K562 (cell line): ENCODE measurements at regions not wholly inside any gene's neighbourhood (a gene's known extent, or its start where the extent isn't known, plus 50 kb on each side); places are given as distances from the start of the nearest gene placed in this dataset.

Experiments
- BMI1 ChIP-seq: fragments of 150-350 bp; IDR thresholded peaks from 2 replicates; pipeline ENCODE4 v1.6.1; 2014; ENCODE audit warnings: low read length
- CHD2 ChIP-seq: IDR thresholded peaks from 2 replicates; pipeline ENCODE4 v1.6.1; 2011; ENCODE audit warnings: low read depth, low read length
- DDX20 ChIP-seq: fragments of 450-650 bp; IDR thresholded peaks from 2 replicates; pipeline ENCODE4 v1.6.1; 2016; ENCODE audit warnings: missing genetic modification characterization, low read depth, mild to moderate bottlenecking, missing compliant biosample characterization, moderate library complexity
- GATA2 ChIP-seq: sonication (generic); formaldehyde crosslinking; IDR thresholded peaks from 2 replicates; pipeline ENCODE4 v1.4.0; 2020; ENCODE audit warnings: mild to moderate bottlenecking, missing genetic modification reagents
- HDAC8 ChIP-seq: fragments of 450-650 bp; IDR thresholded peaks from 2 replicates; pipeline ENCODE4 v1.6.1; 2016; ENCODE audit warnings: mild to moderate bottlenecking, missing genetic modification characterization, moderate library complexity, missing compliant biosample characterization
- MECOM ChIP-seq: fragments of 250-450 bp; sonication (Bioruptor Pico); IDR thresholded peaks from 2 replicates; pipeline ENCODE4 v1.8.0; 2022; ENCODE audit warnings: inconsistent platforms
- POLR3A ChIP-seq: IDR thresholded peaks from 2 replicates; pipeline ENCODE4 v1.6.1; 2011; ENCODE audit warnings: borderline replicate concordance, mild to moderate bottlenecking, moderate library complexity; ENCODE audit not compliant: insufficient read length, insufficient read depth; ENCODE audit errors: extremely low read depth
- POLR3G ChIP-seq: IDR thresholded peaks from 2 replicates; pipeline ENCODE4 v1.6.1; 2011; ENCODE audit not compliant: insufficient read length, insufficient replicate concordance; ENCODE audit errors: extremely low read depth
- RBM22 ChIP-seq: fragments of 200-400 bp; formaldehyde crosslinking; IDR thresholded peaks from 2 replicates; pipeline ENCODE4 v1.6.1; 2018; ENCODE audit warnings: low read length, low read depth; ENCODE audit not compliant: poor library complexity, severe bottlenecking
- STAG1 ChIP-seq: sonication (generic); formaldehyde crosslinking; IDR thresholded peaks from 2 replicates; pipeline ENCODE4 v1.5.0; 2020; ENCODE audit warnings: missing genetic modification reagents, borderline replicate concordance
- ZC3H4 ChIP-seq: sonication (generic); formaldehyde crosslinking; IDR thresholded peaks from 2 replicates; pipeline ENCODE4 v1.9.0; 2021; ENCODE audit warnings: missing genetic modification reagents, borderline replicate concordance
- ZKSCAN1 ChIP-seq: fragments of 150-350 bp; IDR thresholded peaks from 2 replicates; pipeline ENCODE4 v1.6.1; 2016; ENCODE audit warnings: low read depth, low read length
- ZNF507 ChIP-seq: conservative IDR thresholded peaks from 2 replicates; pipeline ENCODE4 v1.6.1; 2017; ENCODE audit warnings: missing genetic modification characterization, missing compliant biosample characterization
- ZNF644 ChIP-seq: fragments of 200-800 bp; sonication (Bioruptor generic); IDR thresholded peaks from 2 replicates; pipeline ENCODE4 v1.6.1; 2016; ENCODE audit warnings: low read depth, missing genetic modification characterization, missing compliant biosample characterization
- ZNF76 ChIP-seq: fragments of 250-450 bp; sonication (Bioruptor Pico); IDR thresholded peaks from 2 replicates; pipeline ENCODE4 v1.4.0; 2020; ENCODE audit warnings: mild to moderate bottlenecking, moderate library complexity, borderline replicate concordance
- ZNF780A ChIP-seq: fragments of 250-450 bp; sonication (Bioruptor Pico); IDR thresholded peaks from 2 replicates; pipeline ENCODE4 v1.5.0; 2021; ENCODE audit warnings: mild to moderate bottlenecking
- TF ChIP-seq, protein P1 (sequence below): sonication (generic); formaldehyde crosslinking; IDR thresholded peaks from 2 replicates; pipeline ENCODE4 v1.8.0; 2022; ENCODE audit warnings: mild to moderate bottlenecking, missing genetic modification reagents
- TF ChIP-seq, protein P2 (sequence below): fragments of 150-350 bp; conservative IDR thresholded peaks from 2 replicates; pipeline ENCODE4 v1.6.1; 2014; ENCODE audit warnings: low read length
- TF ChIP-seq, protein P3 (sequence below): fragments of 450-650 bp; IDR thresholded peaks from 2 replicates; pipeline ENCODE4 v1.6.1; 2014; ENCODE audit warnings: low read depth, mild to moderate bottlenecking, moderate library complexity, borderline replicate concordance

DNA sequence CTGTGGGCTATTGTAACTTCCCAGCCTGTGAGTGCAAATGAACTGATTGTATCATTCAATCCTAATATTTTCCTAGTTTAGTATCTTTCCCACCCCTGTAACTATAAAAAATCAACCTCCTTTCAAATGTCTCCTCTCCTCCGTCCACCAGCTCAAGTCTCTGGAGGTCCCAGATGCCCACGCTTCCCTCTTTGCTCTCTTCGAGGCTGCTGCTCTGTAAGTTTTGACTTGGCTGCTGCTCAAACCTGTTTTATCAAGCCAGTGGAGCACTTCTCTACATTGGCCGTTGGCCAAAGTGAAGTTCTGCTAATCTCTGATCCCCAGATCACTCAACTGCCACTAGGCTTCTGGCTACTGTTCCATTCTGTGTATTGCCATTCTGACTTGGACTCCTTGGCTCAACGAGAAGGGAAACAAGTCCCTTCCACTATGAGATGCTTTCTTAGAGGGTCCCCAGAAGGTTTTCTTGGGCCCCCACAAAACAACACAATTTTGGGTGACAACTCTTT, 60.7 kb upstream of the RAPGEF2 start (continued):
- 0 out of 2 replicates have a peak, but pooled peaks have one; percentile 38 for TF ChIP-seq ZKSCAN1
- TF ChIP-seq HDAC8, result no peak
- no peak for TF ChIP-seq DDX20
- no peak for TF ChIP-seq STAG1
- TF ChIP-seq ZC3H4 (CRISPR knock-in tag), result no peak
- no peak for TF ChIP-seq POLR3G
- TF ChIP-seq, protein P1, sequence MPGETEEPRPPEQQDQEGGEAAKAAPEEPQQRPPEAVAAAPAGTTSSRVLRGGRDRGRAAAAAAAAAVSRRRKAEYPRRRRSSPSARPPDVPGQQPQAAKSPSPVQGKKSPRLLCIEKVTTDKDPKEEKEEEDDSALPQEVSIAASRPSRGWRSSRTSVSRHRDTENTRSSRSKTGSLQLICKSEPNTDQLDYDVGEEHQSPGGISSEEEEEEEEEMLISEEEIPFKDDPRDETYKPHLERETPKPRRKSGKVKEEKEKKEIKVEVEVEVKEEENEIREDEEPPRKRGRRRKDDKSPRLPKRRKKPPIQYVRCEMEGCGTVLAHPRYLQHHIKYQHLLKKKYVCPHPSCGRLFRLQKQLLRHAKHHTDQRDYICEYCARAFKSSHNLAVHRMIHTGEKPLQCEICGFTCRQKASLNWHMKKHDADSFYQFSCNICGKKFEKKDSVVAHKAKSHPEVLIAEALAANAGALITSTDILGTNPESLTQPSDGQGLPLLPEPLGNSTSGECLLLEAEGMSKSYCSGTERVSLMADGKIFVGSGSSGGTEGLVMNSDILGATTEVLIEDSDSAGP (CRISPR knock-in tag), result no peak
- TF ChIP-seq ZNF644 (tag), result peak; percentile 76; the same call in 1 of the 2 replicates
- TF ChIP-seq ZNF76 (CRISPR knock-in tag), result no peak
- TF ChIP-seq CHD2, result no peak
- TF ChIP-seq, protein P2, sequence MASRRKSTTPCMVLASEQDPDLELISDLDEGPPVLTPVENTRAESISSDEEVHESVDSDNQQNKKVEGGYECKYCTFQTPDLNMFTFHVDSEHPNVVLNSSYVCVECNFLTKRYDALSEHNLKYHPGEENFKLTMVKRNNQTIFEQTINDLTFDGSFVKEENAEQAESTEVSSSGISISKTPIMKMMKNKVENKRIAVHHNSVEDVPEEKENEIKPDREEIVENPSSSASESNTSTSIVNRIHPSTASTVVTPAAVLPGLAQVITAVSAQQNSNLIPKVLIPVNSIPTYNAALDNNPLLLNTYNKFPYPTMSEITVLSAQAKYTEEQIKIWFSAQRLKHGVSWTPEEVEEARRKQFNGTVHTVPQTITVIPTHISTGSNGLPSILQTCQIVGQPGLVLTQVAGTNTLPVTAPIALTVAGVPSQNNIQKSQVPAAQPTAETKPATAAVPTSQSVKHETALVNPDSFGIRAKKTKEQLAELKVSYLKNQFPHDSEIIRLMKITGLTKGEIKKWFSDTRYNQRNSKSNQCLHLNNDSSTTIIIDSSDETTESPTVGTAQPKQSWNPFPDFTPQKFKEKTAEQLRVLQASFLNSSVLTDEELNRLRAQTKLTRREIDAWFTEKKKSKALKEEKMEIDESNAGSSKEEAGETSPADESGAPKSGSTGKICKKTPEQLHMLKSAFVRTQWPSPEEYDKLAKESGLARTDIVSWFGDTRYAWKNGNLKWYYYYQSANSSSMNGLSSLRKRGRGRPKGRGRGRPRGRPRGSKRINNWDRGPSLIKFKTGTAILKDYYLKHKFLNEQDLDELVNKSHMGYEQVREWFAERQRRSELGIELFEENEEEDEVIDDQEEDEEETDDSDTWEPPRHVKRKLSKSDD, result no peak
- TF ChIP-seq, protein P3, sequence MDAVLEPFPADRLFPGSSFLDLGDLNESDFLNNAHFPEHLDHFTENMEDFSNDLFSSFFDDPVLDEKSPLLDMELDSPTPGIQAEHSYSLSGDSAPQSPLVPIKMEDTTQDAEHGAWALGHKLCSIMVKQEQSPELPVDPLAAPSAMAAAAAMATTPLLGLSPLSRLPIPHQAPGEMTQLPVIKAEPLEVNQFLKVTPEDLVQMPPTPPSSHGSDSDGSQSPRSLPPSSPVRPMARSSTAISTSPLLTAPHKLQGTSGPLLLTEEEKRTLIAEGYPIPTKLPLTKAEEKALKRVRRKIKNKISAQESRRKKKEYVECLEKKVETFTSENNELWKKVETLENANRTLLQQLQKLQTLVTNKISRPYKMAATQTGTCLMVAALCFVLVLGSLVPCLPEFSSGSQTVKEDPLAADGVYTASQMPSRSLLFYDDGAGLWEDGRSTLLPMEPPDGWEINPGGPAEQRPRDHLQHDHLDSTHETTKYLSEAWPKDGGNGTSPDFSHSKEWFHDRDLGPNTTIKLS, result no peak; the same call in 1 of the 2 replicates
- no peak for TF ChIP-seq BMI1
- peak; percentile 95 for TF ChIP-seq GATA2 (CRISPR knock-in tag)
- TF ChIP-seq RBM22, result no peak
- no peak for TF ChIP-seq ZNF780A (CRISPR knock-in tag)
- peak; percentile 70; the same call in 1 of the 2 replicates for TF ChIP-seq MECOM (CRISPR knock-in tag)
- TF ChIP-seq ZNF507, result no peak
- no peak for TF ChIP-seq POLR3A
